Liver (tissue), 3 donors: ENCODE measurements at regions not wholly inside any gene's neighbourhood (a gene's known extent, or its start where the extent isn't known, plus 50 kb on each side); places are given as distances from the start of the nearest gene placed in this dataset.

ENCODE experiments used
- CTCF ChIP-seq: fragments of 150-350 bp; IDR thresholded peaks from 2 replicates; pipeline ENCODE4 v1.5.1; 2017; ENCODE audit warnings: improper control_type of control experiment, low read depth, low read length; ENCODE audit not compliant: missing input control
- EGR1 ChIP-seq, 2 donors: IDR thresholded peaks; 2 replicates each; pipeline ENCODE4 v1.6.1; 2016 to 2018; ENCODE audit warnings: antibody characterized with exemption in 2 of 2, low read depth in 2 of 2
- GABPA ChIP-seq, 2 donors: IDR thresholded peaks in 1 of 2; conservative IDR thresholded peaks in 1 of 2; 2 replicates each; pipeline ENCODE4 v1.6.1; 2016; ENCODE audit warnings: antibody characterized with exemption in 2 of 2, mild to moderate bottlenecking in 1 of 2, moderate library complexity in 1 of 2
- HNF4G ChIP-seq: IDR thresholded peaks from 2 replicates; pipeline ENCODE4 v1.6.1; 2016; ENCODE audit warnings: antibody characterized with exemption
- JUND ChIP-seq, 2 donors: IDR thresholded peaks; 2 replicates each; pipeline ENCODE4 v1.6.1; 2016; ENCODE audit warnings: antibody characterized with exemption in 2 of 2
- RAD21 ChIP-seq, 2 donors: IDR thresholded peaks; 2 replicates each; pipeline ENCODE4 v1.6.1; 2016; ENCODE audit warnings: antibody characterized with exemption in 2 of 2, mild to moderate bottlenecking in 2 of 2
- SP1 ChIP-seq: IDR thresholded peaks from 2 replicates; pipeline ENCODE4 v1.6.1; 2018; ENCODE audit warnings: antibody characterized with exemption, mild to moderate bottlenecking
- YY1 ChIP-seq: IDR thresholded peaks from 2 replicates; pipeline ENCODE4 v1.6.1; 2016; ENCODE audit warnings: antibody characterized with exemption, mild to moderate bottlenecking
- TF ChIP-seq, protein P1 (sequence below): IDR thresholded peaks from 2 replicates; pipeline ENCODE4 v1.6.1; 2016; ENCODE audit warnings: antibody characterized with exemption, mild to moderate bottlenecking
- TF ChIP-seq, protein P2 (sequence below): IDR thresholded peaks from 2 replicates; pipeline ENCODE4 v1.6.1; 2016; ENCODE audit warnings: antibody characterized with exemption
- TF ChIP-seq, protein P3 (sequence below): IDR thresholded peaks from 2 replicates; pipeline ENCODE4 v1.6.1; 2016; ENCODE audit warnings: antibody characterized with exemption
- donor health status: healthy.
- donor health status: healthy.

- TF ChIP-seq, protein P1, sequence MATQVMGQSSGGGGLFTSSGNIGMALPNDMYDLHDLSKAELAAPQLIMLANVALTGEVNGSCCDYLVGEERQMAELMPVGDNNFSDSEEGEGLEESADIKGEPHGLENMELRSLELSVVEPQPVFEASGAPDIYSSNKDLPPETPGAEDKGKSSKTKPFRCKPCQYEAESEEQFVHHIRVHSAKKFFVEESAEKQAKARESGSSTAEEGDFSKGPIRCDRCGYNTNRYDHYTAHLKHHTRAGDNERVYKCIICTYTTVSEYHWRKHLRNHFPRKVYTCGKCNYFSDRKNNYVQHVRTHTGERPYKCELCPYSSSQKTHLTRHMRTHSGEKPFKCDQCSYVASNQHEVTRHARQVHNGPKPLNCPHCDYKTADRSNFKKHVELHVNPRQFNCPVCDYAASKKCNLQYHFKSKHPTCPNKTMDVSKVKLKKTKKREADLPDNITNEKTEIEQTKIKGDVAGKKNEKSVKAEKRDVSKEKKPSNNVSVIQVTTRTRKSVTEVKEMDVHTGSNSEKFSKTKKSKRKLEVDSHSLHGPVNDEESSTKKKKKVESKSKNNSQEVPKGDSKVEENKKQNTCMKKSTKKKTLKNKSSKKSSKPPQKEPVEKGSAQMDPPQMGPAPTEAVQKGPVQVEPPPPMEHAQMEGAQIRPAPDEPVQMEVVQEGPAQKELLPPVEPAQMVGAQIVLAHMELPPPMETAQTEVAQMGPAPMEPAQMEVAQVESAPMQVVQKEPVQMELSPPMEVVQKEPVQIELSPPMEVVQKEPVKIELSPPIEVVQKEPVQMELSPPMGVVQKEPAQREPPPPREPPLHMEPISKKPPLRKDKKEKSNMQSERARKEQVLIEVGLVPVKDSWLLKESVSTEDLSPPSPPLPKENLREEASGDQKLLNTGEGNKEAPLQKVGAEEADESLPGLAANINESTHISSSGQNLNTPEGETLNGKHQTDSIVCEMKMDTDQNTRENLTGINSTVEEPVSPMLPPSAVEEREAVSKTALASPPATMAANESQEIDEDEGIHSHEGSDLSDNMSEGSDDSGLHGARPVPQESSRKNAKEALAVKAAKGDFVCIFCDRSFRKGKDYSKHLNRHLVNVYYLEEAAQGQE = peak; percentile 96
- TF ChIP-seq CTCF (no peak), SP1 (no peak), YY1 (no peak), GABPA (IDR thresholded peaks at IDR 0.05 in 1 of 2, conservative IDR thresholded peaks at IDR 0.05 in 1 of 2) (no peak), EGR1 (IDR thresholded peaks at IDR 0.05; ENCODE audit: low read depth in 2 of 2) (no peak), JUND (IDR thresholded peaks at IDR 0.05) (no peak), RAD21 (IDR thresholded peaks at IDR 0.05) (no peak), HNF4G (no peak)
- TF ChIP-seq, protein P2, sequence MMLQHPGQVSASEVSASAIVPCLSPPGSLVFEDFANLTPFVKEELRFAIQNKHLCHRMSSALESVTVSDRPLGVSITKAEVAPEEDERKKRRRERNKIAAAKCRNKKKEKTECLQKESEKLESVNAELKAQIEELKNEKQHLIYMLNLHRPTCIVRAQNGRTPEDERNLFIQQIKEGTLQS = no peak
- TF ChIP-seq, protein P3, sequence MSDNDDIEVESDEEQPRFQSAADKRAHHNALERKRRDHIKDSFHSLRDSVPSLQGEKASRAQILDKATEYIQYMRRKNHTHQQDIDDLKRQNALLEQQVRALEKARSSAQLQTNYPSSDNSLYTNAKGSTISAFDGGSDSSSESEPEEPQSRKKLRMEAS = no peak
Observed at GRCh38 chr4:152166567-152166966, 369.3 kb downstream of the FBXW7 start.
